Astrocyte of the cerebellum (primary cell): ENCODE measurements at regions not wholly inside any gene's neighbourhood (a gene's known extent, or its start where the extent isn't known, plus 50 kb on each side); places are given as distances from the start of the nearest gene placed in this dataset.

Experiments
- DNase-seq: peaks from one replicate; pipeline ENCODE4 v3.0.0-alpha.2; 2011; ENCODE audit warnings: low read depth
- H3K4me3 ChIP-seq: 2 replicates; pipeline ENCODE4 v1.5.1; 2011; ENCODE audit warnings: mild to moderate bottlenecking, low read depth, low read length, moderate library complexity
- in situ Hi-C: cut with HindIII; loops from 2 replicates; pipeline ENCODE4 v1.10.0; 2017; ENCODE audit warnings: low sequenced_read_pairs
- TF ChIP-seq, protein P1 (sequence below): IDR thresholded peaks from 2 replicates; pipeline ENCODE4 v1.5.1; 2012; ENCODE audit warnings: low read length, low read depth, moderate library complexity, mild to moderate bottlenecking; ENCODE audit errors: missing control alignments

DNA sequence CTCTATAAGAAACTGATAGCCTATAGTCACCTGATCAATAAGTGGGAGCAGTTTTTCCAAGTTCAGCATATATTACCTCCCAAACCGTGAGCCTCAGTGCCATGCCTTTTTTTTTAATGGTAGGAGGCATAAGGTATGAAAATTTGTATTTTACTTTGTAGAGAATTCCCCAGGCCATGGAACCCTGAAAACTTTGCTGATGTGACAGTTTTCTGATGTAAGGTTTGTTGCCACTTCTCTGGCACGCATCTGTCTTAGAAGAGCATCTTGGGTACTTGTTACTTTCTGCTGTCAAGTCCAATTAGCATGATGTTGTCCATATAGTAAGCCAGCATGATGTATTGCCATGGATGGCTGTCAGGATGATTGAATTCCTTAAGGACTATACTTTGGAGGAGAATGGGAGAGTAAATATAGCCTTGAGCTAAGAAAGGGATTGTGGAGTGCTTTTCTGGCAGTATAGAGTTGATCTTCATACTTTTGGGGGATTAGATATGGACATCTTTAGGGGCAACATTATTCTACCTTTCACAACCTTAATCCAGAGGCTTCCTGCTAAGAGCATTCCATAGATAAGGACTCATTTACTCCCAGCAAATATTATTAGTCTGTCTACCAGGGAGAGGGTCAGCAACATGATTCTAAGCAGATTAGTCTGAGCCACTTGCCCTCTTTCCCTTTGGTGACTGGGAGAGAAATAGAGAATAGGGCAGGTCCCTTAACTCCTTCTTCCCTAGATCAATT, 389.6 kb downstream of the YTHDC2 start:
- TF ChIP-seq, protein P1, sequence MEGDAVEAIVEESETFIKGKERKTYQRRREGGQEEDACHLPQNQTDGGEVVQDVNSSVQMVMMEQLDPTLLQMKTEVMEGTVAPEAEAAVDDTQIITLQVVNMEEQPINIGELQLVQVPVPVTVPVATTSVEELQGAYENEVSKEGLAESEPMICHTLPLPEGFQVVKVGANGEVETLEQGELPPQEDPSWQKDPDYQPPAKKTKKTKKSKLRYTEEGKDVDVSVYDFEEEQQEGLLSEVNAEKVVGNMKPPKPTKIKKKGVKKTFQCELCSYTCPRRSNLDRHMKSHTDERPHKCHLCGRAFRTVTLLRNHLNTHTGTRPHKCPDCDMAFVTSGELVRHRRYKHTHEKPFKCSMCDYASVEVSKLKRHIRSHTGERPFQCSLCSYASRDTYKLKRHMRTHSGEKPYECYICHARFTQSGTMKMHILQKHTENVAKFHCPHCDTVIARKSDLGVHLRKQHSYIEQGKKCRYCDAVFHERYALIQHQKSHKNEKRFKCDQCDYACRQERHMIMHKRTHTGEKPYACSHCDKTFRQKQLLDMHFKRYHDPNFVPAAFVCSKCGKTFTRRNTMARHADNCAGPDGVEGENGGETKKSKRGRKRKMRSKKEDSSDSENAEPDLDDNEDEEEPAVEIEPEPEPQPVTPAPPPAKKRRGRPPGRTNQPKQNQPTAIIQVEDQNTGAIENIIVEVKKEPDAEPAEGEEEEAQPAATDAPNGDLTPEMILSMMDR, result no peak
- no peak for DNase-seq
- H3K4me3 ChIP-seq, result no peak overlapping the region
- in situ Hi-C loops, result no loop called here

DNA sequence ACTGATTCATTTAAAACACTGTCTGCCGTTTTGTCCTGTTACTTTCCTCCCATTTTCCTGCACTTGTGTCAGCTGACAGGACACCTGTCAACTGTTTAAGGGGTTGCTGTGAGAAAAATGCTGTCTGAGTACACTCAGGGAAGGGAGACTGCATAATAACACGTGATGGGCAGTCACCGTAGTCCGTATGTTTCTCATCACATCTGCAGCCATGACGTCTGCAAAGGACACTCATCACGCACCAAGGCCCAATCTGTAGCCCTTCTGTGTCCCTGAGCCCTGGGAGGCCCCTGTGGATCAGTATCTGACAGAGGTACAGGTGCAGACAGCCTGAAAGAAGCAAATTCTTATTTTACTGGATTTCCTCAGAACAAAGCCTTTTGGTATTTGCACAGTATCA, 396.3 kb downstream of the YTHDC2 start:
- no peak overlapping the region for H3K4me3 ChIP-seq
- TF ChIP-seq, protein P1, result no peak
- in situ Hi-C loops, result no loop called here
- DNase-seq, result no peak

DNA sequence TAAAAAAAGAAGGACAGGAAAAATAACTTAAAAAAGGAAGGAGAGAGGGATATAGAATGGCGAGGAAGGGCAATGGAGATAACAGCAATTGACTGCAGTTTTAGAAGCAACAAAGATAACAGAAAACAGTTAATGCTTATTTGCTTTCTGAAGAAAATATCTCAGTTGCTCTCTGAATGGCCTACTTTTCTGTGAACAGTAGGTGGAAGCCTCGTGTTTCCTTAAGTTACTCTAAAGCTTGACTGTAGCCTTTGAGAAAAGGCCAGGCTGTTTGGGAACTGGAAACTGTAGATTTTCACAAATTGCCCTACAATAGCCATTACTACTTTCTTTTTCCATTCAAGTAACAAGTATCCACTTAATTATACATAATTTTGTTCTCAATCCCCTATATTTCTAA, 404.5 kb downstream of the YTHDC2 start:
- TF ChIP-seq, protein P1, result no peak
- DNase-seq, result no peak

DNA sequence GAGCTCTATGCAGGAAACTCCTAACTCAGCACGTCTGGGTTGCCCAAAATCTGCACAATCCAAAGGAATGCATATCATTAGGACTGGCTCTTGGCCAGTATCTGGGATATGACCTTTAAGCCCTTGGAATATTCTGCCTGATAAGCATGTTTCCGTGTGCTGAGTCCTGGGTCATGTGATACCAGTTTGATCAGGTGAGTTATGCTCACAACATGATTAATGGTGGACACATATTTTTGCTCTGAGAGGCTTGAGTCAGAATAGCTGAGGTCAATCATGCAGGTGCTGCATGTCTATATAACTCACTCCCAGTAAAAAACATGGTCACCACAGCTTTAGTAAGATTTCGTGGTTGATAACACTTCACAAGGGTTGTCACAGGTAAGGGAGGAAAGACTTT, 408.8 kb downstream of the YTHDC2 start:
- in situ Hi-C loops, result no loop called here
- TF ChIP-seq, protein P1, result no peak
- DNase-seq, result no peak

More for the DNA sequence above, 404.5 kb downstream of the YTHDC2 start:
- no peak overlapping the region for H3K4me3 ChIP-seq
- in situ Hi-C loops, result no loop called here

DNA sequence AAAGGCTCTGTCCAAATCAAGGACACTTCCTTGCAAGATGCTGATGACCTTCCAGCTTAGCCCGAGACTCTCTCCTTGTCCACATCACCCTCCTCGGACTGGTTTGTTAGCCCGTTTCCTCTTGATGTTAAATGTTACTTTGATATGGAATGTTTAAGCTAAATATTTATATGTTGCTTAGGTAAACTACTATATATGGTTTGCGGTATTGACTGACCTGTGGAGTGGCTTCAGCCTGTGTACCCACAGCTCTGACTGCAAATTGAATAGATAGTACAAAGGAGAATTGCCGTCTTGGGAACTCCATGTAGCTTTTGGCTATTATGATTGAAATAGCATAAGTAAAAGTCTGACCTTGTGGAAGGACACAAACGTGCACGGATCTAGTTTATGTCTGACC, 422.0 kb downstream of the YTHDC2 start:
- in situ Hi-C loops, result no loop called here
- TF ChIP-seq, protein P1, result no peak

More for the DNA sequence above, 408.8 kb downstream of the YTHDC2 start:
- H3K4me3 ChIP-seq, result no peak overlapping the region

DNA sequence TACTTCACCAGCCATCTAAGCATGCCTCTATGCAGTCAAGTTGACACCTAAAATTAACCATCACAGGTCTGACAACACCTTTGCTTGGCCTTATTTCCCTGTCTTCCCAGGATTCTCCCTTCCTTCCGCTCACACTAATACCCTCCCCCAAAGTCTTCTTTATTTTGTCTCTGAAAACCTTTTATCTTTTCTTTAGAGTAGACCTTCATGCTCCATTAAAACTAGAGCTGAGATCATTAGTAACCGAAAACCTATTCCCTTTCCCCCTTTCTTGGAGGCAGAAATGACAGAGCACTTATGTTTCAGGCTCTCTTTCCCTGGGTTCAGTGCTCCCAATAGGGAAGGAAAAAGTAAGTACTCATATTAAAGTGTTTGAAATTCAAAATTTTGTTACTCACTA, 423.8 kb downstream of the YTHDC2 start:
- in situ Hi-C loops, result no loop called here

More for the DNA sequence above, 422.0 kb downstream of the YTHDC2 start:
- no peak overlapping the region for H3K4me3 ChIP-seq
- DNase-seq, result no peak

More for the DNA sequence above, 423.8 kb downstream of the YTHDC2 start:
- DNase-seq, result no peak
- TF ChIP-seq, protein P1, result no peak
- H3K4me3 ChIP-seq, result no peak overlapping the region
